HG02943 (cell line): ENCODE measurements at regions not wholly inside any gene's neighbourhood (a gene's known extent, or its start where the extent isn't known, plus 50 kb on each side); places are given as distances from the start of the nearest gene placed in this dataset.

ENCODE experiments used
- ATAC-seq: cut with Tn5 transposase; IDR thresholded peaks from one replicate; pipeline ENCODE4 v1.9.1; 2021; ENCODE audit warnings: mild to moderate bottlenecking, low read depth, moderate library complexity; ENCODE audit not compliant: unreplicated experiment

GRCh38 chr3:144358191-144358590 lies 386.6 kb downstream of the DIPK2A start:
- ATAC-seq = no peak

- no peak for ATAC-seq
Measured at GRCh38 chr3:144361002-144361401, 389.4 kb downstream of the DIPK2A start.

- no peak for ATAC-seq
Measured at GRCh38 chr3:144362126-144362525, 390.5 kb downstream of the DIPK2A start.

GRCh38 chr3:144363856-144364255 lies 392.2 kb downstream of the DIPK2A start:
- ATAC-seq = no peak

- no peak for ATAC-seq
Measured at GRCh38 chr3:144364737-144365136, 393.1 kb downstream of the DIPK2A start.

GRCh38 chr3:144369129-144369879 lies 397.7 kb downstream of the DIPK2A start:
- no peak for ATAC-seq

- ATAC-seq = no peak
Measured at GRCh38 chr3:144375088-144375487, 403.5 kb downstream of the DIPK2A start.

- no peak for ATAC-seq
Measured at GRCh38 chr3:144380849-144381248, 409.2 kb downstream of the DIPK2A start.

GRCh38 chr3:144381607-144382006 lies 410.0 kb downstream of the DIPK2A start:
- ATAC-seq = no peak

- ATAC-seq = no peak
Measured at GRCh38 chr3:144384241-144384979, 412.8 kb downstream of the DIPK2A start.

GRCh38 chr3:144390786-144391185 lies 419.2 kb downstream of the DIPK2A start:
- no peak for ATAC-seq

GRCh38 chr3:144391236-144391635 lies 419.6 kb downstream of the DIPK2A start:
- ATAC-seq = no peak

GRCh38 chr3:144394032-144394431 lies 422.4 kb downstream of the DIPK2A start:
- ATAC-seq = no peak

- ATAC-seq = no peak
Measured at GRCh38 chr3:144402430-144402829, 430.8 kb downstream of the DIPK2A start.

GRCh38 chr3:144403040-144403457 lies 431.4 kb downstream of the DIPK2A start:
- no peak for ATAC-seq

GRCh38 chr3:144407335-144407734 lies 435.7 kb downstream of the DIPK2A start:
- no peak for ATAC-seq

- no peak for ATAC-seq
Measured at GRCh38 chr3:144409319-144409718, 437.7 kb downstream of the DIPK2A start.

GRCh38 chr3:144413068-144413467 lies 441.4 kb downstream of the DIPK2A start:
- ATAC-seq = no peak

- ATAC-seq = no peak
Measured at GRCh38 chr3:144415492-144415891, 443.9 kb downstream of the DIPK2A start.

- ATAC-seq = no peak
Measured at GRCh38 chr3:144424606-144425005, 453.0 kb downstream of the DIPK2A start.

- no peak for ATAC-seq
Measured at GRCh38 chr3:144426366-144426765, 454.7 kb downstream of the DIPK2A start.

- ATAC-seq = no peak
Measured at GRCh38 chr3:144426967-144427366, 455.3 kb downstream of the DIPK2A start.
